ENCODE measurements at regions not wholly inside any gene's neighbourhood (a gene's known extent, or its start where the extent isn't known, plus 50 kb on each side); places are given as distances from the start of the nearest gene placed in this dataset.

DNA sequence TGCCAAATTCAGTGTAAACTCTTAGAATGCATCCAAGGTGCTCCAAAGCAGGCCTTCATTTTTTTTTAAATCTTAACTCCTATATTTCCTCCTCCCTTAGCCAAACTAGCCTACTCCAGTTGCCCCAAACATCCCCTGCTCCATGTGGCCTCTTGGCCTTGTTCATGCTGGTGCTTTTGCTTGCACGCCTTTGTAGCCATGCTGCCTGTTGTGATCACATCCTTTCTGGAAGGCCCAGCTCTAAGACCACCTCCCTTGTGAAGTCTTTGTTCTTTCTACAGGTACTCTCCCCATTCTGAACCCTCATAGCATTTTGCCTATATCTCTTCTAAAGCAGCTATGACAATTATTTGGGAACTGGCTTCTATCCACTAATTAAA lies 375.3 kb upstream of the NFE2L3 start:
- no peak for DNase-seq
- Mint-ChIP-seq H3K4me1 (ENCODE audit: low read depth, unreplicated experiment) (peaks cover 12% of the 10 kb centered on the region), H3K9me3 (ENCODE audit: unreplicated experiment) (peaks cover 1% of the 10 kb centered on the region), H3K27me3 (ENCODE audit: unreplicated experiment) (peaks cover 12% of the 10 kb centered on the region), H3K27ac (ENCODE audit: unreplicated experiment) (no peak overlapping the region), H3K36me3 (ENCODE audit: unreplicated experiment) (peaks cover 7% of the 10 kb centered on the region), H3K4me3 (ENCODE audit: unreplicated experiment) (no peak overlapping the region)
- TF ChIP-seq, protein P1, sequence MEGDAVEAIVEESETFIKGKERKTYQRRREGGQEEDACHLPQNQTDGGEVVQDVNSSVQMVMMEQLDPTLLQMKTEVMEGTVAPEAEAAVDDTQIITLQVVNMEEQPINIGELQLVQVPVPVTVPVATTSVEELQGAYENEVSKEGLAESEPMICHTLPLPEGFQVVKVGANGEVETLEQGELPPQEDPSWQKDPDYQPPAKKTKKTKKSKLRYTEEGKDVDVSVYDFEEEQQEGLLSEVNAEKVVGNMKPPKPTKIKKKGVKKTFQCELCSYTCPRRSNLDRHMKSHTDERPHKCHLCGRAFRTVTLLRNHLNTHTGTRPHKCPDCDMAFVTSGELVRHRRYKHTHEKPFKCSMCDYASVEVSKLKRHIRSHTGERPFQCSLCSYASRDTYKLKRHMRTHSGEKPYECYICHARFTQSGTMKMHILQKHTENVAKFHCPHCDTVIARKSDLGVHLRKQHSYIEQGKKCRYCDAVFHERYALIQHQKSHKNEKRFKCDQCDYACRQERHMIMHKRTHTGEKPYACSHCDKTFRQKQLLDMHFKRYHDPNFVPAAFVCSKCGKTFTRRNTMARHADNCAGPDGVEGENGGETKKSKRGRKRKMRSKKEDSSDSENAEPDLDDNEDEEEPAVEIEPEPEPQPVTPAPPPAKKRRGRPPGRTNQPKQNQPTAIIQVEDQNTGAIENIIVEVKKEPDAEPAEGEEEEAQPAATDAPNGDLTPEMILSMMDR (IDR thresholded peaks at IDR 0.05; ENCODE audit: partially characterized antibody, unreplicated experiment) = no peak

DNA sequence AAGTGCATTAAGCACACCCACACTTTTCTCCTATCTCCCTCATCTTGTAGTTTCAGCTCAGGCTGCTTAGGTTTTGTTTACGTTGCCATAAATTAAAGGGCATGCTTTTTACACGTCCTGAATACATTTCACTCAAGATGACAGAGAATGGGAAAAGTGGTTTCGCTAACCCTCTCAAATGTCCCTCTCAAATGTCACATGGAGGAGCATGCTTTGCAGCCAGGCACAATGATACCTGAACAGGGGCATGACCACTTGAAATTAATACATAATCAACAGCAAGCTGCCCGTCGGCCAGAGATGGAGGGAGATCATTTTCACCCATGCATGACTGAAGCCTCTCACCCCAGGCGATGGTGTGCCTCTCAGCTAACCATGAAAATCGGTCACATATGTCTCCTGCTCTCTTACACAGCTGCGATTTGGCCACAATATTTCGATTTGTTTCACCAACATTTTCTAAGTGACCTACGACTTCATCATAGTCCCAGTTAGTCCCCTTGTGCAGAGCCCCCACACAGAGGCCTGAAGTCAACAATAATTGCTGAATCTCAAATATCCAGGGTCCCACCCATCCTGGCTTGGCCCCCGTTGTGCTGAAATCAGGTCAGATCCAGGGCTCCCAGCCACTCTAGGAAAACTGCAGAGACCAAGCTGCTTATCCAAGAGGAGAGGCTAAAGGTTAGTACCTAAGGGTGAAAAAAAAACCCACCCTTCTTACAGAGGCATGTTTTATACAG lies 373.9 kb upstream of the NFE2L3 start:
- peaks cover 1% of the 10 kb centered on the region for H3K9me3 Mint-ChIP-seq (ENCODE audit: unreplicated experiment)
- peaks cover 3% of the 10 kb centered on the region for H3K36me3 Mint-ChIP-seq (ENCODE audit: unreplicated experiment)

DNA sequence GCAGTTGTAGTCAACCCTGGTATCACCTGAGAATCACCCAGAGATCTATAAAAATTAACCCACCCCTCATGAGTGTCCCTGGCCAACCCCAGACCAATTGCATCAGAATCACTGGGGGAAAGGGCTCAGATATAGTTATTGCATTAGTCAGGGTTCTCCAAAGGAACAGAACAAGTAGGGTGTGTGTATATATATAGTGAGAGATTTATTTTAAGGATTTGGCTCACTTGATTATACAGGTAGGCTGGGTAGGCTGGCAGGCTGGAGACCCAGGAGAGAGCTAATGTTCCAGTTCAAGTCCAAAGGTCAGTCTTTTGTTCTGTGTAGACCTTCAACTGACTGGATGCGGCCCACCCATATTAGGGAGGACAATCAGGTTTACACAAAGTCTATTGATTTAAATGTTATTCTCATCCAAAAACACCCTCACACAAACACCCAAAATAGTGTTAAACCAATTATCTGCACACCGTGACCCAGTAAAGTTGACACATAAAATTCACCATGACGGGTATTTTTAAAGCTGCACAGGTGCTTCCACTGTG lies 372.9 kb upstream of the NFE2L3 start:
- peaks cover 1% of the 10 kb centered on the region for H3K9me3 Mint-ChIP-seq (ENCODE audit: unreplicated experiment)
- H3K27ac Mint-ChIP-seq (ENCODE audit: unreplicated experiment) = no peak overlapping the region
- H3K4me3 Mint-ChIP-seq (ENCODE audit: unreplicated experiment) = no peak overlapping the region

More for the DNA sequence above, 373.9 kb upstream of the NFE2L3 start:
- H3K4me3 Mint-ChIP-seq (ENCODE audit: unreplicated experiment) = peak overlapping the region; percentile 39
- H3K27me3 Mint-ChIP-seq (ENCODE audit: unreplicated experiment) = peaks cover 12% of the 10 kb centered on the region
- TF ChIP-seq, protein P1 (IDR thresholded peaks at IDR 0.05; ENCODE audit: partially characterized antibody, unreplicated experiment) = no peak
- no peak for DNase-seq
- H3K4me1 Mint-ChIP-seq (ENCODE audit: low read depth, unreplicated experiment) = peaks cover 9% of the 10 kb centered on the region
- peak overlapping the region; percentile 84 for H3K27ac Mint-ChIP-seq (ENCODE audit: unreplicated experiment)

DNA sequence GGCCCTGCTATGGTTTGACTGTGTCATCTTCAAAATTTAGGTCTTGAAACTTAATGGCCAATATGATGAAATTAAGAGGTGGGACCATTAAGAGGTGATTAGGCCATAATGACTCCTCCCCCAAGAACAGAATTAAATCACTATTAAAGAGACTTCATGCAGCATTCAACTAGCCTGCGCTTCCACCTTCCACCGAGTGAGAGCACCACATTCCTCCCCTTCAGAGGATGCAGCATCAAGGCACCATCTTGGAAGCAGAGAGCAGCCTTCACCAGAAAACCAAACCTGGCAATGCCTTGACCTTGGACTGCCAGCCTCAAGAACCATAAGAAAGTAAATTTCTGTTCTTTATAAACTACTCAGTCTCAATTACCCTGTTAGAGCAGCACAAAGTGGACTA lies 371.1 kb upstream of the NFE2L3 start:
- peaks cover 3% of the 10 kb centered on the region for H3K36me3 Mint-ChIP-seq (ENCODE audit: unreplicated experiment)

More for the DNA sequence above, 372.9 kb upstream of the NFE2L3 start:
- DNase-seq = no peak
- Mint-ChIP-seq H3K4me1 (ENCODE audit: low read depth, unreplicated experiment) (peaks cover 8% of the 10 kb centered on the region), H3K36me3 (ENCODE audit: unreplicated experiment) (peaks cover 3% of the 10 kb centered on the region), H3K27me3 (ENCODE audit: unreplicated experiment) (peaks cover 12% of the 10 kb centered on the region)
- TF ChIP-seq, protein P1 (IDR thresholded peaks at IDR 0.05; ENCODE audit: partially characterized antibody, unreplicated experiment) = no peak

More for the DNA sequence above, 371.1 kb upstream of the NFE2L3 start:
- no peak overlapping the region for H3K4me3 Mint-ChIP-seq (ENCODE audit: unreplicated experiment)
- H3K27ac Mint-ChIP-seq (ENCODE audit: unreplicated experiment) = no peak overlapping the region
- H3K9me3 Mint-ChIP-seq (ENCODE audit: unreplicated experiment) = no peaks in the 10 kb centered on the region
- no peak for DNase-seq
- peaks cover 7% of the 10 kb centered on the region for H3K27me3 Mint-ChIP-seq (ENCODE audit: unreplicated experiment)
- H3K4me1 Mint-ChIP-seq (ENCODE audit: low read depth, unreplicated experiment) = peaks cover 15% of the 10 kb centered on the region
- TF ChIP-seq, protein P1 (IDR thresholded peaks at IDR 0.05; ENCODE audit: partially characterized antibody, unreplicated experiment) = no peak

Measured in glutamatergic neuron (in vitro differentiated cells).